GM23248 (cell line): ENCODE measurements at regions not wholly inside any gene's neighbourhood (a gene's known extent, or its start where the extent isn't known, plus 50 kb on each side); places are given as distances from the start of the nearest gene placed in this dataset.

ENCODE experiments used
- EZH2 ChIP-seq: fragments of 200-600 bp; sonication (generic); IDR thresholded peaks from 2 replicates; pipeline ENCODE4 v1.6.1; 2018; ENCODE audit warnings: antibody characterized with exemption, mild to moderate bottlenecking; ENCODE audit not compliant: insufficient read depth, poor library complexity, severe bottlenecking
- EZH2phosphoT487 ChIP-seq: fragments of 200-600 bp; sonication (generic); IDR thresholded peaks from 2 replicates; pipeline ENCODE4 v1.6.1; 2018; ENCODE audit warnings: antibody characterized with exemption, moderate library complexity, mild to moderate bottlenecking, low read depth; ENCODE audit not compliant: insufficient read depth

DNA sequence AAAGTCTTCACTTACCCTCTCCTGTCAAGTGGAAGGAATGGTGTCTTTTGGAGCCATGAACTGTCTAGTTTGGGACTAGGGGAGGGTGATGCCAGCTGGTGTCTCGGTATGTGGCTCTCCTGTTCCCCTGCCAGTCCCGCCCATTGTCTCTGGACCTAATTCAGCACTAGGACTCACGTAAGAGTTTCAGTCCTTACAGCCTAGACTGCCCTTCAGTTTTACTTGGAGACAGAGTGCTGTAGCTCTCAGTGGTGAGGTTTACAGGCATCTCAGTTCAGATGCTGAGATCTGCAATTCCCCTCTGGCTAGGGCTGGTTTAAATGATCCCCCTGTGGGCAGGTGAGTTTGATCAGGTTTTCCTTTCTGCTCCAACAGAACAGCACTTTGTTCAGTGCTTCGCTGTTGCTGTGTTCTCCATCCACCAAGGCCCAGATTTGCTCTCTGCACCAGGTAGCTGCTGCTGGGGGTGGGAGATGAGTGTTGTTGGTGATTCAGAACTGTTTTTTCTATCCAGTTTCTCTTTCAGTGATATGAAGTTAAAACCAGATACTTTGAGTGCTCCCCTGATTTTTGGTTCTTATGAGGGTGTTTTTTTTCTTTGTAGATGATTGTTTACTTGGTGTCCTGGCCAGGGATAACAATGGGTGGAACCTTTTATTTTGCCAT, 198.3 kb upstream of the RNPC3 start:
- TF ChIP-seq EZH2 (no peak), EZH2phosphoT487 (no peak)
